RPMI7951 (cell line): ENCODE measurements at regions not wholly inside any gene's neighbourhood (a gene's known extent, or its start where the extent isn't known, plus 50 kb on each side); places are given as distances from the start of the nearest gene placed in this dataset.

Experiments used
- DNase-seq: peaks from one replicate; pipeline ENCODE4 v3.0.0-alpha.2; 2012; ENCODE audit warnings: low read depth

- DNase-seq = no peak
Measured at GRCh38 chr11:115578275-115578674, 74.1 kb upstream of the CADM1 start.

- DNase-seq = no peak
Measured at GRCh38 chr11:115577701-115578100, 73.5 kb upstream of the CADM1 start.

- DNase-seq = no peak
Measured at GRCh38 chr11:115576606-115577380, 72.6 kb upstream of the CADM1 start.

GRCh38 chr11:115572551-115572950 is 68.3 kb upstream of the CADM1 start:
- no peak for DNase-seq

DNA sequence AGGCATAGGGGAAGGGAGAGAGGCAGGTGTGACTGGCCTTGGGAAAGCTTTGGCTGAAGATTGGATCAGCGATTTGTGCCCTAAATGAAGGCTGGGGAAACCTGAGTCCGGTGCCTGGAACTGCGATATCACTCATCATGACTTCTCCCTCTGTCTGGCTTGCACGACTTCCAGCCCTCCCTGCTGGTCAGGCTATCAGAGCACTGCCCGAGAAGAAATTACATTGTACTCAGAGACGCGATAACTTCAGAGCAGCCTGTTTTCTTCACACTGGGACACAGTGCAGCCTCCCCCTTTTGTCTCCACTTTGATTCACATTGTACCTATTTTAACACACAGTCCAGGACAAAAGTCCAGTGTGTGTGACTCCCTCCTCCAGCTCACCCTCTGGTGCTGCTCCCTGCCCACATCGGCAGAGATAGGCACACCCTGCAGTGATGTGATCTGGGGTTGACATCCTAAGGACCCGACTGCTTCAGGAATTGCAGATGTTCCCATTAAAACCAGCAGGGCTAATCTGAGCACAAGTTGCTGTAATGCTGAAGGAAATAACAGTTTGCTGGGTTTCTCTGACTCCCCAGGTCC is 62.1 kb upstream of the CADM1 start:
- DNase-seq = no peak

DNA sequence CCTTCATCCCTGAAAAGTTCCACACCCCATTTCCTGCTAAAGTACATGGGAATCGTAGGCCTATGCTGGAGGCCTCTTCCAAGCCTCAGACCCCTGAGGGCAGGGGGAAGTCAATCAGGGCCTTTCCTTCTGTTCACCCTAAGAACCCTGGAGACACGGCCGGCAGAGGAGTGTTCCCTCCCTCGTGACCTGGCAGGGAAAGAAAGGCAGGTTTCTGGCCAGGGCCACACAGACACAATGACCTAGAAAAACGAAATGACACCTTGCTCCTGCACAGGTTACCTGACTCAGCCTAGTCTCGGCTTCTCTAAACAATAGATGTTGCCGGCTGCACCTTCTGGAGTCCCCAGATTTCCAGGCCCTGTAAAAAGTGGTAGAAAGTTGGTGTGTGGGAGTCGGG is 60.6 kb upstream of the CADM1 start:
- DNase-seq = no peak

DNA sequence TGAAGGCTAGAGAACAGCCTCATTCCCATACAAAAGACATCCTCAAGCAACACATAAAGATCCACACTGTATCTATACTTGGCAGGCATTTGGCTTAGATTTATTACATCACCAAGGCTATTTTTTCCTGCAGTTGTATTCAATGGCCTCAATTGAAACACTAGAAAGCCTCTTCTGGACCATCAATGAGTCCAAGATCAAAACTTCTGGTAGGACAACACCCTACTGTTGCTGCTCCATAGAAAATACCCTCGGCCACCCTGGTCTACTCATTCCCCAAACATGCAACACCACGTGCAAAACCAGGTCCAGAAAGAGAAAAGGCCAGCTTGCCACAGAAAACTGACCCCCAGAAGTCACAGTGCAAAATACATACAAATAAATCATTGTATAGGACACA is 56.9 kb upstream of the CADM1 start:
- peak; percentile 47 for DNase-seq

- no peak for DNase-seq
Measured at GRCh38 chr11:115558635-115559034, 54.4 kb upstream of the CADM1 start.

DNA sequence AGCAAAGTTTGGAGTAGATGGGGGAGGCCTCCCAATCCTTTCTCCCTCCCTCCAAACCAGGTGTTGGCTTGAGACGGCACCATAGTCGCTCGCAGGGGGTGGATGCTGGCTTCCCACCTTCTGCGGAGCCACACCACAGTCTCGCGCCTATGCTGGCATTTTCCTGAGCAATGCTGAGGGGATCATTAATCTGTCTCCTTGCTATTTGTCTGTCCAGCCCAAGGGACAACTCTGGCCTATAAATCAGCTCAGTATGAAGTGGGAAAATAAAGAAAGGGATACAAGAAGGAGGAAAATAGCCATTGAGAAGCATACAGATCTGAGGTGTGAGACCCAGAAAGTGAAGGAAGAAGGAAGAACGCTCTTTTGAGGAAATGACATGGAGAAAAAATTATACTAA is 53.5 kb upstream of the CADM1 start:
- DNase-seq = no peak

- DNase-seq = no peak
Measured at GRCh38 chr11:115556984-115557383, 52.8 kb upstream of the CADM1 start.

- DNase-seq = no peak
Measured at GRCh38 chr11:115555336-115556090, 51.3 kb upstream of the CADM1 start.
